GM20000 (cell line): ENCODE measurements at regions not wholly inside any gene's neighbourhood (a gene's known extent, or its start where the extent isn't known, plus 50 kb on each side); places are given as distances from the start of the nearest gene placed in this dataset.

Experiments used
- DNase-seq: peaks from one replicate; pipeline ENCODE4 v3.0.0; 2012; ENCODE audit warnings: low spot score
- TF ChIP-seq, protein P1 (sequence below): IDR thresholded peaks from 2 replicates; pipeline ENCODE4 v1.5.1; 2012; ENCODE audit warnings: mild to moderate bottlenecking, control low read depth; ENCODE audit errors: extremely low read depth, missing control alignments

DNA sequence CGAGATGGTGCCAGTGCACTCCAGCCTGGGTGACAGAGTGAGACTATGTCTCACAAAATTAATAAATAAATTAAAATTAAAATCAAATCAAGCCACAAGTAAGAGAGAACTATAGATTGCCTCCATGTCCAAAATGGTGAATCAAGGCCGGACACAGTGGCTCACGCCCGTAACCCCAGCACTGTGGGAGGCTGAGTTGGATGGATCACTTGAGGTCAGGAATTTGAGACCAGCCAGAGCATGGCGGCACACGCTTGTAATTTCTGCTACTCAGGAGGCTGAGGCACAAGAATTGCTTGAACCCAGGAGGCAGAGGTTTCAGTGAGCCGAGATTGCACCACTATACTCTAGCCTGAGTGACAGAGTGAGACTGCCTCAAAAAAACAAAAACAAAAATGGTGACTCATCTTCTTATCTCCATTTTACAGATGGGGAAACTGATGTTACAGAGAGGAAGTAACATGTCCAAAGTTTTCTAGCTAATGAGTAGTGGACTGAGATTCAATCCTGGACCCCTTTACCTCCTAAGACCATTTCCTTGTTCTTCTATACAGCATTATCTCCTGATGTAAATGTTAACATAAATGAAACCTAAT, 99.0 kb upstream of the HNRNPU start:
- DNase-seq, result no peak
- TF ChIP-seq, protein P1, sequence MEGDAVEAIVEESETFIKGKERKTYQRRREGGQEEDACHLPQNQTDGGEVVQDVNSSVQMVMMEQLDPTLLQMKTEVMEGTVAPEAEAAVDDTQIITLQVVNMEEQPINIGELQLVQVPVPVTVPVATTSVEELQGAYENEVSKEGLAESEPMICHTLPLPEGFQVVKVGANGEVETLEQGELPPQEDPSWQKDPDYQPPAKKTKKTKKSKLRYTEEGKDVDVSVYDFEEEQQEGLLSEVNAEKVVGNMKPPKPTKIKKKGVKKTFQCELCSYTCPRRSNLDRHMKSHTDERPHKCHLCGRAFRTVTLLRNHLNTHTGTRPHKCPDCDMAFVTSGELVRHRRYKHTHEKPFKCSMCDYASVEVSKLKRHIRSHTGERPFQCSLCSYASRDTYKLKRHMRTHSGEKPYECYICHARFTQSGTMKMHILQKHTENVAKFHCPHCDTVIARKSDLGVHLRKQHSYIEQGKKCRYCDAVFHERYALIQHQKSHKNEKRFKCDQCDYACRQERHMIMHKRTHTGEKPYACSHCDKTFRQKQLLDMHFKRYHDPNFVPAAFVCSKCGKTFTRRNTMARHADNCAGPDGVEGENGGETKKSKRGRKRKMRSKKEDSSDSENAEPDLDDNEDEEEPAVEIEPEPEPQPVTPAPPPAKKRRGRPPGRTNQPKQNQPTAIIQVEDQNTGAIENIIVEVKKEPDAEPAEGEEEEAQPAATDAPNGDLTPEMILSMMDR, result no peak

DNA sequence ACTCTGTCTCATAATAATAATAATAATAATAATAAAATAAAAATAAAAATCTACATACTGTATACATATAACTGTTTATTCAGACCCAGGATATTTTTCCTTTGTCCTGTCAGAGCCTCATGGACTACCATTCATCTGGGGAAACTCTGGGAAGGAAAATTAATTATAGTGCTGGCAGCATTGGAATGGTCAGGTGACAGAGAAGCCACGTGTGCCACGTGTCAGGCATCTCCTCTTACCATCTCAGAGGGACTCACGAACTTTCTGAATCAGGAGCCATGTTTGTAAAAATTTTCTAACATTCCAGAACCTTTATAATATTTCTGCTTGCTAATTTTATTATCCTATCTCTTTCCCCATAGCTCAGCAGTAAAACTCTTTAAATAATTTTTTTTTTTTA, 97.8 kb upstream of the HNRNPU start:
- DNase-seq, result no peak
- TF ChIP-seq, protein P1, result no peak

DNA sequence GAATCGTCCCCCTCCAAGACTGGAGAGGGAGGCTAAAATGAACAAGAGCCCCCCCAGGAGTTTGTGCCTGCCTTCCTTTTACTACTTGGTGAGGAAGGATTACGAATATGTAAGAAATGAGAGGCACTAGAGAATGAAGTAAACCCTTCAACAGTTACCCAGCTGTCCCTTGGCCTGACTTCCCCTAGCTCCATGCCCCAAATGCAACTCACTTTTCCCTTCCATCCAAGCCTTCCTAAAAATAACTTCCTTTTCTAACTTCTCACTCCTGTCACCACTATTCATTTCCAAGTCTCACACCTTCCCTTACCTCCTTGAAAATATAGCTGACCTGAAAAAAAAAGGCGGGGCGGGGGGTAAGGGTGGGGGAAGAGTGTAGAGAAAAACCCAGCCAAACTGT, 96.6 kb upstream of the HNRNPU start:
- no peak for DNase-seq
- TF ChIP-seq, protein P1, result no peak

DNA sequence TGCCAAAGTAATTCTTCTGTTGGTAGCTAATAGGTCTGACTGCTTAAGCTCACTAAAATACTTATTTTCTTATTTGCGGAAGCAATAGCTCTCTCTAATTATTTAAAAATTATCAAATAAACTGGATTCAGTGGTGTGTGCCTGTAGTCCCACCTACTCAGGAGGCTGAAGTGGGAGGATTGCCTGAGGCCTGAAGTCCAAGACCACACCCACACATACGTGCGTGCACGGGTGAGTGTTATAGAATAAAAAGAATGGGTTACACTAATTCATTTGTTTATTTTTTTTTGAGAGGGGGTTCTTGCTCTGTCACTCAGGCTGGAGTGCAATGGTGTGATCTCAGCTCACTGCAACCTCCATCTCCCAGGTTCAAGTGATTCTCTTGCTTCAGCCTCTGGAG, 94.2 kb upstream of the HNRNPU start:
- TF ChIP-seq, protein P1, result no peak
- no peak for DNase-seq

DNA sequence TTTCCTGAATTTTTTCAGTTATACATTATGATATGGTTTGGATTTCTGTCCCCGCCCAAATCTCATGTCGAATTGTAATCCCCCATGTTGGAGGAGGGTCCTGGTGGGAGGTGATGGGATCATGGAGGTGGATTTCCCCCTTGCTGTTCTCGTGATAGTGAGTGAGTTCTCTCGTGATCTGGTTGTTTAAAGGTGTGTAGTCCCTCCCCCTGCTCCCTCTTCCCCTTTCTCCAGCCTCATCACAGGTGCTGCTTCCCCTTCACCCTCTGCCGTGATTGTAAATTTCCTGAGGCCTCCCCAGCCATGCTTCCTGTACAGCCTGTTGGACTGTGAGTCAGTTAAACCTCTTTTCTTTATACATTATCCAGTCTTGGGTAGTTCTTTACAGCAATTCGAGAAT, 93.2 kb upstream of the HNRNPU start:
- no peak for DNase-seq
- TF ChIP-seq, protein P1, result no peak

DNA sequence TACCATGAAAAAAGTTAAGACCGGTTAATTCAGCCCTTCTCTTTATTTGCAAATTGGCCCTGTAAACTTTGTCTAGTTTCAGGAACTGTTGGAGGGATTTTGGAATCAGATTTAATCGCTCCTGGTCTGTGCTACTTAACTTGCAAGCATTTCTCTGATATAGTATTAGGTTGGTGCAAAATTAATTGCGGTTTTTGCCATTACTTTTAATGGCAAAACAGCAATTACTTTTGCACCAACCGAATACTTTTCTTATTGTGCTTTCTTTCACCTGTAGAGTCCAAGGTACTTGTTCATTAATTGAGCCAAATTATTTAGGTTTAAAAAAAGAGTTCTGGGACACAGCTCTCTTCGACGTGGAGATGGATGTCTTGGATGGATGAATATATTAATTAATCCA, 92.8 kb upstream of the HNRNPU start:
- DNase-seq, result no peak
- TF ChIP-seq, protein P1, result no peak

DNA sequence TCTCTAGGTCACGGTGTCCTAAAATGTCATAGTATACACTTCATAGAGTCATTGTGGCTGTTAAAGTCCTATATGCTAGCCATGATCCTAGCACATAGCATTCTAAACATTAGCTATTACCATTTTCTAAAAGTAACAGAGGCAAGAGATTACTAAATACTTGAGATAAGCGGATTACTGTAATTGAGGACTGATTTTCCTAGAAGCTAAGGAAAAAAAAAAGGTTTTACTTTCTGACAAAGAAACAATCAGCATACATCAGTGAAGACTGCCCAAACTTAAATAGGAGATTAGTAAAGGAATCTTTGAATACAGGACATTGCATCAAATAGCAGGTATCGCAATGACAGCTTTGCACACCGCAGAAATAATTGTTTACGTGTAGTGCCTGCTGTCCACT, 91.3 kb upstream of the HNRNPU start:
- TF ChIP-seq, protein P1, result no peak
- DNase-seq, result no peak
